HG03558 (cell line): ENCODE measurements at regions not wholly inside any gene's neighbourhood (a gene's known extent, or its start where the extent isn't known, plus 50 kb on each side); places are given as distances from the start of the nearest gene placed in this dataset.

Source experiments
- ATAC-seq: cut with Tn5 transposase; IDR thresholded peaks from one replicate; pipeline ENCODE4 v1.9.1; 2021; ENCODE audit warnings: moderate number of reproducible peaks; ENCODE audit not compliant: unreplicated experiment; ENCODE audit errors: extremely low read depth

DNA sequence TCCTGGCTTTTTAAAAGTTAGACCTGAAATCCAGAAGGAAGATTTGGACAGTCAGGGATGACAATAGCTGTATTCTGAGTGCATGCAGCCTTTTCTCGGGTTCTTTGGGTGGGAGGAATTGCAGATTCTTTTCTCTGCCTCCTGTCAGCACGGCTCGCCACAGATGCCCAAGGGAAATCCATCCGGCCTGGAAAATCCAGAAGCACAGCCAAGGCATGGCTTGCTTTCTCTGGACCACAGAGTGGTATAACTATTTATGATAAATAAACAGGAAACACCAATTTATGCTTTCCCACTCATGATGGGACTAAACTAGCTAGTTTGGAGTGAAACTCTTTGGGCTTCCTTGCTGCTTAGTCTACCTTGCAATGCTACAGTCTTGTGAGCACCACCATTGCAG is 59.1 kb downstream of the C9orf152 start:
- ATAC-seq = no peak
